Urinary bladder (tissue), 3 donors: ENCODE measurements at regions not wholly inside any gene's neighbourhood (a gene's known extent, or its start where the extent isn't known, plus 50 kb on each side); places are given as distances from the start of the nearest gene placed in this dataset.

Experiments used
- DNase-seq: peaks from one replicate; pipeline ENCODE4 v3.0.0-alpha.2; 2015; ENCODE audit errors: extremely low spot score
- H3K27ac ChIP-seq: one replicate; pipeline ENCODE4 v1.5.1; 2013; ENCODE audit warnings: low read depth, mild to moderate bottlenecking, moderate library complexity
- H3K36me3 ChIP-seq: one replicate; pipeline ENCODE4 v1.6.1; 2013; ENCODE audit warnings: mild to moderate bottlenecking, moderate library complexity; ENCODE audit not compliant: insufficient read depth
- H3K4me1 ChIP-seq: one replicate; pipeline ENCODE4 v1.6.1; 2013; ENCODE audit warnings: mild to moderate bottlenecking, moderate library complexity; ENCODE audit not compliant: insufficient read depth
- H3K4me3 ChIP-seq: one replicate; pipeline ENCODE4 v1.5.1; 2013; ENCODE audit warnings: low read depth, low read length
- WGBS: extraction: QIAGEN DNeasy Blood & Tissue Kit; methylation state at CpG from one replicate; pipeline ENCODE4 v1.1.7; 2013; 5-methylcytosine and 5-hydroxymethylcytosine counted together
- donor health status: healthy with polysubstance abuse.
- donor health status: healthy.

- Histone ChIP-seq H3K36me3 (no peaks in the 10 kb centered on the region), H3K4me3 (no peak overlapping the region), H3K27ac (no peak overlapping the region), H3K4me1 (no peaks in the 10 kb centered on the region)
- DNase-seq: no peak
- WGBS: 94% methylated on average over 1 of the region's 1 CpG
These were observed 358.2 kb downstream of the EDEM1 start for GRCh38 chr3:5545719-5546118.

DNA sequence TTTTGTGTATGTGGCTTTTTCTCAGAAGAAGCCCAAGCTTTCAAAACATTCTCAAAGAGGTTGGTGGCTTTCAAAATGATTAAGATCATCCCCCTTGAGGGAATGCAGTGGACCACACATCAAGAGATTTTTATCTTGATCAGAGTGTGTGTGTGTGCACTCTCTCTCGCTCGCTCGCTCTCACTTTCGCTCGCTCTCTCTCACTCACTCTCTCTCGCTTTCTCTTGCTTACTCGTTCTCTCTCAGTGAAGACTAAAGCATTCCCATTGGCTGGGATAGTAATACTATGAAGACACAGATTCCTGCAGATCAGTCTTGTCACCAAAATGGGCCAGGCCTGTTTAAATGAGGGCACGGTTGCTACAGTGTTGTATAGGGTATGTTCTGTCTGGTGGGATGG is 365.7 kb downstream of the EDEM1 start:
- H3K4me1 ChIP-seq: no peaks in the 10 kb centered on the region
- H3K27ac ChIP-seq: no peak overlapping the region
- no peak for DNase-seq
- H3K36me3 ChIP-seq: no peaks in the 10 kb centered on the region
- 84% methylated on average over 8 of the region's 8 CpGs for WGBS
- H3K4me3 ChIP-seq: no peak overlapping the region

DNA sequence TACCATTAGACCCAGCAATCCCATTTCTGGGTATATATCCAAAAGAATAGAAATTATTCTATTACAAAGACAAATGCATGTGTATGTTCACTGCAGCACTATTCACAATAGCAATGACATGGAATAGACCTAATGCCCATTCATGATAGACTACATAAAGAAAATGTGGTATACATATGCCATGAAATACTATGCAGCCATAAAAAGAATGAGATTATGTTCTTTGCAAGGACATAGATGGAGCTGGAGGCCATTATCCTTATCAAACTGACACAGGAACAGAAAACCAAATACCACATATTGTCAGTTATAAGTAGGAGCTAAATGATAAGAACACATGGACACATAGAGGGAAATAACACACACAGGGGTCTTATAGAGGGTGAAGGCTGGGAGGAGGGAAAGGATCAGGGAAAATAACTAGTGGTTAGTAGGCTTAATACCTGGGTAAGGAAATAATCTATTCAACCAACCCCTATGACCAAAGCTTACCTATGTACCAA is 366.8 kb downstream of the EDEM1 start:
- Histone ChIP-seq H3K4me1 (no peaks in the 10 kb centered on the region), H3K27ac (no peak overlapping the region), H3K36me3 (no peaks in the 10 kb centered on the region), H3K4me3 (no peak overlapping the region)
- no peak for DNase-seq

GRCh38 chr3:5560199-5560598 is 372.7 kb downstream of the EDEM1 start:
- Histone ChIP-seq H3K4me1 (no peaks in the 10 kb centered on the region), H3K4me3 (no peak overlapping the region), H3K36me3 (no peaks in the 10 kb centered on the region), H3K27ac (no peak overlapping the region)
- 98% methylated on average over 1 of the region's 1 CpG for WGBS
- DNase-seq: no peak

DNA sequence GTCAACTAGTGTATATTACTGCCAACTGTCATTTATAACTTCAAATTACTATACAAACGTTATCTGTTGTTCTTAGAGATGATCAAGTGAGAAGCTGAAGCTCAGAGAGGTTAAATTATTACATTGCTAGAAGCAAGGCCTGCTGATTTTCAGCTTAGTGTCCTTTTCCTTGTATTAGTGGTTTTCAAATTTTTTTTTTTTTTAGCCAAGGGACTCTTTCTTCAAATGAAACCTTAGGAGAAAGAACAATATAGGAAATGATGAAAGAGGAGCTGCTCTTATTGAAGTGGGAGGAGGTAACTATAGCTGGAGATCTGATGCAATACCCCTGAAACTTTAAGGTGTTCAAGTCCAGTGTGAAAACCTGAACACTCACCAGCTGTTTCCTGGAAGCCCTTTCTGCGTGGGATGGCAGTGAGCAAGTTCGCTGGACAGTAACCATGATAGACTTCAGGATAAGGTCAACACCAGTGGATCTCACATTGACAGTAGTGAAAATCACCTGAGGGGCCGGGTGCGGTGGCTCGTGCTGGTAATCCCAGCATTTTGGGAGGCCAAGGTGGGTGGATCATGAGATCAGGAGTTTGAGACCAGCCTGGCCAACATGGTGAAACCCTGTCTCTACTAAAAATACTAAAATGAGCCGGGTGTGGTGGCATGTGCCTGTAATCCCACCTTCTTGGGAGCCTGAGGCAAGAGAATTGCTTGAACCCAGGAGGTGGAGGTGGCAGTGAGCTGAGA is 376.2 kb downstream of the EDEM1 start:
- Histone ChIP-seq H3K27ac (no peak overlapping the region), H3K36me3 (no peaks in the 10 kb centered on the region), H3K4me1 (no peaks in the 10 kb centered on the region), H3K4me3 (no peak overlapping the region)
- 79% methylated on average over 7 of the region's 7 CpGs for WGBS
- DNase-seq: no peak

GRCh38 chr3:5564278-5564666 is 376.8 kb downstream of the EDEM1 start:
- Histone ChIP-seq H3K27ac (no peak overlapping the region), H3K4me3 (no peak overlapping the region), H3K4me1 (no peaks in the 10 kb centered on the region), H3K36me3 (no peaks in the 10 kb centered on the region)
- WGBS: 68% methylated on average over 2 of the region's 2 CpGs
- DNase-seq: no peak

DNA sequence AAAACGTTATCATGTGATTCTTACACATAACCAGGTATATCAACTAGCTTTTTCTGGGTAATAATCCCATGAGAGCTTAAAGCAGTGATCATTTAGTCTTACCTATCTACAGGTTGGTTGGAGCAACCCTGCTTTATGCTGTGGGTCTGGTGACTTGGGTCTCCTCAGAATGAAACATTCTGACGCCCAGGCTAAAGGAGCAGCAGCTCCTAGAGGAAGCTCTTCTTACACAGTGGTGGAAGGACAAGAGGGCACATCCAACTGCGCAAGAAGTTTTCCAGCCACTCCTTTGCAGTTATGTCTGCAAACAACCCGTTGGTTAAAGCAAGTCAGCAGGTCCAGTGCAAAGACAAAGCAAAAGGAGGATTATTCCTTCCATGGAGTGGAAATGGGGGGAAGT is 377.5 kb downstream of the EDEM1 start:
- DNase-seq: no peak
- WGBS: 52% methylated on average over 4 of the region's 4 CpGs
- Histone ChIP-seq H3K27ac (no peak overlapping the region), H3K4me3 (no peak overlapping the region), H3K36me3 (no peaks in the 10 kb centered on the region), H3K4me1 (no peaks in the 10 kb centered on the region)

GRCh38 chr3:5567113-5567512 is 379.6 kb downstream of the EDEM1 start:
- no peak for DNase-seq
- no peak overlapping the region for H3K27ac ChIP-seq
- no peak overlapping the region for H3K4me3 ChIP-seq
- H3K4me1 ChIP-seq: no peaks in the 10 kb centered on the region
- H3K36me3 ChIP-seq: no peaks in the 10 kb centered on the region
- WGBS: 79% methylated on average over 2 of the region's 2 CpGs

DNA sequence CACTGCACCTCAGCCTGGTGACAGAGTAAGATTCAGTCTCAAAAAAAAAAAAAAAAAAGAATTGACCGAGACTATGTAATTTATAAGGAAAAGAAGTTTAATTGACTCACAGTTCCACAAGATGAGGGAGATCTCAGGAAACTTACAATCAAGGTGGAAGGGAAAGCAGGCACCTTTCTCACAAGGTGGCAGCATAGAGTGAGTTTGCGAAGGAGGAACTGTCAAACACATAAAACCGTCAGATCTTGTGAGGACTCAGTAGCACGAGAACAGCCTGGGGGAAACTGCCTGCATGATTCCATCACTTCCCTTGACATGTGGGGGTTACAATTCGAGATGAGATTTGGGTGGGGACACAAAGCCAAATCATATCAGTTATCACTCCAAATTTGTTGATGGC is 380.9 kb downstream of the EDEM1 start:
- WGBS: 26% methylated on average over 5 of the region's 5 CpGs

DNA sequence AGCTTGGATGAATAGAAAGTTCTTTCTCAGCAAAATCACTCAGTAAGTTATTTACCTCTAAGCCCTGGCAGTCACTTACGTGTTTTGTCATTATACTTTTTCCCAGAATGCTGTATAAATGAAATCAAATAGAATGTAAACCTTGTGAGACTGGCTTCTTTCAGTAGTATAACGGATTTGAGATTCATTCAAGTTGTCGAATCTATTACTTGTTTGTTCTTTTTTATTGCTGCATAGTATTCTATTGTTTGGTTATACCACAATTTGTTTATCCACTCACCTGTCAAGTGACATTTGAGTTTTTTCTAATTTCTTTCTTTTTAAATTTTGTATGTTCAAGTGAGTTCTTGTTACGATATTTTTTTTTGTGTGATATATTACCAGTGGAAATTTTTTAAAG is 381.6 kb downstream of the EDEM1 start:
- DNase-seq: no peak
- 92% methylated on average over 4 of the region's 4 CpGs for WGBS
- Histone ChIP-seq H3K4me1 (no peaks in the 10 kb centered on the region), H3K36me3 (no peaks in the 10 kb centered on the region), H3K27ac (no peak overlapping the region), H3K4me3 (no peak overlapping the region)

More for the DNA sequence above, 380.9 kb downstream of the EDEM1 start:
- Histone ChIP-seq H3K4me3 (no peak overlapping the region), H3K36me3 (no peaks in the 10 kb centered on the region), H3K4me1 (no peaks in the 10 kb centered on the region), H3K27ac (no peak overlapping the region)
- no peak for DNase-seq

DNA sequence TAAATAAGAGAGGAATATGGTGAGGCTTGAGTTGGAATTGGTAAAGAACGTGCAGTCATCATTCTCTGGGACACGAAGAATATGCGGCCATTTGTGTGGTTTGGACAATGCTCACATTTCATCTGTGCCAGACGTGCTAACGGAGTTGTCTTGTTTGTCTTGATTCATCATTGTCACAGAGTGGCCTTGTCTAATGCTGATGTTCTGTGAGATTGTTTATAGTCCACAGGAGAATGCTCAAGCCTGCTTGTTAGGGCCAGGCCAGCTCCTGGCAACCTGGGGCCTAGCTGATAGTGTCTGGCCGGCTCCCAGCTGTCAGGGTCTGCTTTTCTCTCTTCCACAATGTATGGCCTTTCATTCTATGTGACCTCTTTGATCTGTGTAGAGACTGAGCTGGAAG is 384.7 kb downstream of the EDEM1 start:
- no peak for DNase-seq
- 80% methylated on average over 6 of the region's 6 CpGs for WGBS
- H3K4me1 ChIP-seq: no peaks in the 10 kb centered on the region
- no peak overlapping the region for H3K4me3 ChIP-seq
- no peak overlapping the region for H3K27ac ChIP-seq
- H3K36me3 ChIP-seq: no peaks in the 10 kb centered on the region

DNA sequence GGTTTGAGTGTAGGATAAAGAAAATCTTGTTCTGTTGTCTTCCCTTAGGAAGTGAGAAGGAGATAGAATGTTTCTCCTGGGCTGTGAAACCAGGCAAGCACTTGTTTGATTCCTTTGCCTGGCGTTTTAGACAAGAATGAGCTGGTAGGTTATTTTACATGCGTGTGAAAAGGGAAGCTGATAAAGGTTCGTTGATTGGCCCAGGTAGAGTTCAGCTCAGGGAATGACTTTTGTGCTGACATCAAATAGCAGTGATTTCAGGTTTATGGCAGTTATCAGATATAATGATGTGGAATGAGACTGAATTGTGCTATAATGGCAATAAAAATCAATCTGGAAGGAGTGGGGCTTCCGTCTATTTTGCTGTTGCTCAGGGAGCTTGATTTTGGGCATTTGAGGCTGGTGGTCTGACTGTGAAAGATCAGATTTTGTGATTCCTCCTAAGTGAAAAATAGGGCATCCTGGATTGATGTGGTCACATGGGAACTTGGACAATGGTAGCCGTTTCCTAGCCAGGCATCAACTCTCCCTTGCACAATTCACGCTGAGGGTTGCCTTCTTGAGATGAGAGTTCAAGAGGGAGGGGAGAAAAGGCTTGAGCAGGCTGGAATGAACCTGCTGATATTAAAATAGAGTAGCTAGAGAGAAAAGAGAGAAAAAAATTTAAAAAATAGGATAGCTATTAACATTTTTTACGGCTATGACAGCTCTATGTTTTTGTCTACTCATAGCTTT is 388.9 kb downstream of the EDEM1 start:
- DNase-seq: no peak
- 67% methylated on average over 7 of the region's 7 CpGs for WGBS
- H3K4me3 ChIP-seq: no peak overlapping the region
- no peak overlapping the region for H3K27ac ChIP-seq
- no peaks in the 10 kb centered on the region for H3K36me3 ChIP-seq
- H3K4me1 ChIP-seq: no peaks in the 10 kb centered on the region

DNA sequence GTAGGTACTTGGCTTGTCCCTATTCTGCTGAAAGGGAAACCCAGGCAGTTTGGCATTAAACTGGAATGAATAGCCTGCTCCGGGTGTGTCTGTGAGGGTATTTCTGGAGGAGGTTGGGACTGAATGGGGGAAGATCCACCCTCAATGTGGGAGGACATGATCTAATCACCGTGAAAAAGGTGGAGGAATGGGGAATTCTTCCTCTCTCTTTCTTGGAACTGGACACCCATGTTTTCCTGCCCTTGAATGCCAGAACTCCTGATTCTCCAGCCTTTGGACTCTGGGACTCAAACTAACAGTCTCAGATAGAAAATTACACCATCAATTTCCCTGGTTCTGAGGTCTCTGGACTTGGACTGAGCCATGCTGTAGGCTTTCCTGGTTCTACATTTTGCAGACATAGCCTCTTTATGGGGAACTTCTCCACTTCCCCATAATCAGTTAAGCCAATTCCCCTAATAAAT is 391.7 kb downstream of the EDEM1 start:
- no peak overlapping the region for H3K4me3 ChIP-seq
- H3K36me3 ChIP-seq: no peaks in the 10 kb centered on the region
- 80% methylated on average over 2 of the region's 2 CpGs for whole genome bisulfite sequencing
- H3K27ac ChIP-seq: no peak overlapping the region
- DNase-seq: no peak
- no peaks in the 10 kb centered on the region for H3K4me1 ChIP-seq

- Histone ChIP-seq H3K36me3 (no peaks in the 10 kb centered on the region), H3K27ac (no peak overlapping the region), H3K4me1 (no peaks in the 10 kb centered on the region), H3K4me3 (no peak overlapping the region)
- WGBS: 80% methylated on average over 4 of the region's 4 CpGs
- DNase-seq: no peak
These were observed 392.4 kb downstream of the EDEM1 start for GRCh38 chr3:5579946-5580345.
